ENCODE measurements at regions not wholly inside any gene's neighbourhood (a gene's known extent, or its start where the extent isn't known, plus 50 kb on each side); places are given as distances from the start of the nearest gene placed in this dataset.

GRCh38 chr2:118677546-118677945 lies 169.9 kb downstream of the EN1 start:
- Mint-ChIP-seq H3K27ac (no peak overlapping the region), H3K27me3 (peaks cover 2% of the 10 kb centered on the region), H3K9me3 (no peaks in the 10 kb centered on the region), H3K4me1 (no peaks in the 10 kb centered on the region), H3K4me3 (no peak overlapping the region), H3K36me3 (no peaks in the 10 kb centered on the region)
- POLR2A ChIA-PET = interaction anchor here (0.6 kb wide), 1 partner anchor 1279 kb away, joined by 3 read pairs; no protein-coding TSS in a partner anchor
- ATAC-seq (ENCODE audit: low read depth) (no peak), DNase-seq (no peak)

GRCh38 chr2:118675531-118675930 lies 171.9 kb downstream of the EN1 start:
- DNase-seq = no peak
- Mint-ChIP-seq H3K4me1 (no peaks in the 10 kb centered on the region), H3K4me3 (no peak overlapping the region), H3K27me3 (no peaks in the 10 kb centered on the region), H3K9me3 (no peaks in the 10 kb centered on the region), H3K27ac (no peak overlapping the region), H3K36me3 (no peaks in the 10 kb centered on the region)
- ATAC-seq (ENCODE audit: low read depth) = no peak
- POLR2A ChIA-PET = no interaction called here

- no peaks in the 10 kb centered on the region for H3K9me3 Mint-ChIP-seq
- no peaks in the 10 kb centered on the region for H3K4me1 Mint-ChIP-seq
- POLR2A ChIA-PET = no interaction called here
- no peaks in the 10 kb centered on the region for H3K36me3 Mint-ChIP-seq
- H3K27ac Mint-ChIP-seq = no peak overlapping the region
- no peaks in the 10 kb centered on the region for H3K27me3 Mint-ChIP-seq
- no peak for DNase-seq
- no peak overlapping the region for H3K4me3 Mint-ChIP-seq
- ATAC-seq (ENCODE audit: low read depth) = no peak
Observed at GRCh38 chr2:118672571-118673158, 174.8 kb downstream of the EN1 start.

DNA sequence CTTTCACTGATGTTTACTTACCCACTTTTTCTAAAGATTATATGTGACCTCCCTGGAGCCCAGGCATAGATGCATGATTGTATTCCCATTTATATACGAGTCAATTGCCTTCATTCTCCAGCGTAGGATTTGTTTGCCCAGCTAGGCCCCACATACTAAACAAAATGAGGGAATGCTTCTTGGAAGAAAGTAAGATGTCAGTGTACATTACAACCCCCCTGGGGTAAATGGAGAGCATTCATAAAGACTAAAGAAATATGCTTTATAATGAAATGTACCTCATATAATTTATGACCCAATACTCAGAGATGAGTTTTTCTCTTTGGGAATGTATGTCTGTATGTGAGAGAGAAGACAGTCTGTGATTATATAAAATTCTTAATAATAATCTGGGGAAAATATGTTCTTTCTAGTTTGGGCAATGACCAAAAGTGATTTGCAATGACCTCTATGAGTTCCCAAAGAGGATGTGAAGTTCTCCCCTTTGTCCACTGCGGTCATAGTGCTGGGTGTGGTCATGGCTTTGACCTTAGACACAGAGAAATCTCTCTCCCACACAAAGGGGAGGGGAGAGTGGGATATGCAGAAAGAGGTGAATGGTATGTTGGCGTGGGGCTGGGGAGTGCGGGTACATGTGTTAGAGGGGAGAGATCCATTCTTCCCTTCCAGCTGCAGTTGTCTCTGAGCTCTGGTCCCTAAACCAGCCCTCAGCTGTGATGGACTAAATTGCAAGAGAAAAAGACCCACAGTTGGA lies 175.6 kb downstream of the EN1 start:
- Mint-ChIP-seq H3K36me3 (no peaks in the 10 kb centered on the region), H3K27ac (no peak overlapping the region), H3K4me3 (no peak overlapping the region), H3K27me3 (no peaks in the 10 kb centered on the region), H3K9me3 (no peaks in the 10 kb centered on the region), H3K4me1 (no peaks in the 10 kb centered on the region)
- DNase-seq = no peak
- no peak for ATAC-seq (ENCODE audit: low read depth)
- POLR2A ChIA-PET = no interaction called here

DNA sequence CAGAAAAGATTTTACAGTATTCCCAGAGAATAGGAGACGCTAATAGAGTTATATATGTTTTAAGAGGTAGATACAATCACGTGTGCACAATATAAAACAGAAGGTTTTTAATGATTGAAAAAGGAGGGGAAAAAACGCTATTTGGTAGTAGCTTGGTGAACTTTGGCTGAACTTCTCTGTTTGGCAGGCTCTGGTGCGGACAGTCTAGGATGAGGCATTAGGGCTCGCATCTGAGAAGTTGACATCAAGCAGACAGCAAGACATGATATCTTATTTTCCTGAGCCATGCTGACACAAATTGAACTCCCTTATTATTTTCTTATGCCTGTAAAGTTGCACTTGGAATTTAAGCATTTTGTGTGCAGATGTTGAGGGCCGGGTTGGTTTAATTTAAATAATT lies 176.6 kb downstream of the EN1 start:
- Mint-ChIP-seq H3K9me3 (no peaks in the 10 kb centered on the region), H3K4me3 (no peak overlapping the region), H3K27ac (no peak overlapping the region), H3K36me3 (no peaks in the 10 kb centered on the region), H3K27me3 (no peaks in the 10 kb centered on the region), H3K4me1 (no peaks in the 10 kb centered on the region)
- ATAC-seq (ENCODE audit: low read depth) (no peak), DNase-seq (no peak)
- POLR2A ChIA-PET = no interaction called here

DNA sequence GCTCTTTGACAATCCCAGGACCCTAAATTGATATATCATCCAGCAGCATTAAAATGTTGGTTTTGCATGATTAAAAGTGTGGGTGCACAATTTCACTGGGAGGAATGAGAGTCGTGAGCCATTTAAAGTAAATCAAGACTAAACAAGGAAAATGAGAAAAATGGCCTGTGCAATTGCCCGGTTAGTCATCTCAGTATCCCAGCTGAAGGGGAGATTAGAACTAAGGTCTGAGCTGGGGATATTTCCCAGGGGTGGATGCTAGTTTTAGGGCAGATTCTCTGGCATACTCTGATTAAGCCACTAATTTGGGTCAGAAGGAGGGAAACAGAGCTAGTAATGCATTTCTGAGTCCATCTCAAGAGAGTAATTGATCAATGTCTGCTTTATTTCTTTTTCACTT lies 177.2 kb downstream of the EN1 start:
- DNase-seq (no peak), ATAC-seq (ENCODE audit: low read depth) (no peak)
- Mint-ChIP-seq H3K4me3 (no peak overlapping the region), H3K36me3 (no peaks in the 10 kb centered on the region), H3K27ac (no peak overlapping the region), H3K9me3 (no peaks in the 10 kb centered on the region), H3K4me1 (no peaks in the 10 kb centered on the region), H3K27me3 (peaks cover under 1% of the 10 kb centered on the region)
- POLR2A ChIA-PET = no interaction called here

DNA sequence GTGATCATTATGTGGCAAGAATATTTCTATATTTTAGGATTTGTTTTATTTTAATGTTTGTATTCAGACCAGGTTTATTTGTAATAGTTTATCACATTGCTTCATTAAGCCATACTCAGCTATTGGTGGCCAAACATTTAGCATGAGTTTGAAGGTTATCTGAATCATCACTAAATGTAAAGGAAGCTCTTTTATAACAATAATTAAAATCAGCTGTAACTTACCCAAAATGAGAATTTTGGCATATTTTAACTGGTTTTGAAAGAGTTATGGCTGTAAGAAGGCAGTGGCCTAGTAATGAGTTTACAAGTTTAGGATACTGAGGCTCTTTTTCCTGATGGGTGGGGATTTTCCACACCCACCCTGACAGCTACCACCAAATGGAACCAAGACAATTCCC lies 177.8 kb downstream of the EN1 start:
- POLR2A ChIA-PET = no interaction called here
- ATAC-seq (ENCODE audit: low read depth) = no peak
- Mint-ChIP-seq H3K36me3 (no peaks in the 10 kb centered on the region), H3K4me3 (no peak overlapping the region), H3K4me1 (no peaks in the 10 kb centered on the region), H3K27ac (no peak overlapping the region), H3K9me3 (no peaks in the 10 kb centered on the region), H3K27me3 (peaks cover 3% of the 10 kb centered on the region)
- no peak for DNase-seq

DNA sequence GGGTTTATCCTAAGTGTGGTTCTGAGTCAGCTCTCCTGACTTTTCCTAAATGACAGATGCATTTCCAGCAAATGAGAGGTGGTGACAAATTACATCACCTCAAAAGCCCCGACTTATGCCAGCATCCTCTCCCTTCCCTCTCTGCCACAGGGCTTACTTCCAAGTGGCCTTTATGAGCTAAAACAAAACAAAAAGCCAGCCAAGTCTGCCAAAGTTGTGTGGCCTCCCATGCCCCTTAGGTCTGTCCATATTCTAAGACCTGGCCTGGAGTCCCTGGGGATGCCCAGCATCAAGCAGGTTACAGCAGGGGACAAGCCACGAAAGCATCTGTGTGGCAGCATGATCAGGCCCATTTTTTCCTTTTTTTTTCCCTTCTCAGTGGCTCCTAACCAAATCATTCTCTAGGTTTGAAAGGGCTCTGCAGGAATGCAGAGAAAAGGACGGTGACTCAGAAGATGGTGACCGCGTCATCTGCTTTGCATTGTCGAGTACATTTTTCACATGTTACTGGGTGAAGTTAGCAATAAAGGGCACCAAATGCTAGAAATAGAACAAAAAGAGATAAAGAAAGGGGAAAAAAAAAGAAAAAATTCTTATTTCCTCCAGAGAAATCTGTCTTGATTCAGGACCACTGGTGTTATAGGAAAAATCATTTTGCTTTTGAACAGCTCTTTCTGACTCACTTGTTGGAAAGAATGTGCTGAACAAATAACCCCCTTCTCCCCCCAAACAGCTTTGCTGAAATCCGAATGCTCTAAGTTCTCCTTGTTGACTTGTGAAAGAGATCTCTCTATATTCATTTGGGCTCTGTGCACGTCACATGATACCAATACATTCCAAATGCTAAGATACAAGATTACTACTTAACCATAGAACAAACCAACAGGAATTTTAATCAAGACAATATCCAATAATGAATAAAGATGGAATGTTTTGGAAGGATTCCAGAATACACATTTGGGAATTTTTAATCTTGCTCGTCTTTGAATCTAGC lies 178.7 kb downstream of the EN1 start:
- Mint-ChIP-seq H3K4me1 (no peaks in the 10 kb centered on the region), H3K36me3 (no peaks in the 10 kb centered on the region), H3K27ac (no peak overlapping the region), H3K27me3 (peaks cover 3% of the 10 kb centered on the region), H3K9me3 (no peaks in the 10 kb centered on the region), H3K4me3 (no peak overlapping the region)
- POLR2A ChIA-PET = no interaction called here
- DNase-seq = no peak
- no peak for ATAC-seq (ENCODE audit: low read depth)

- no peak overlapping the region for H3K4me3 Mint-ChIP-seq
- no peaks in the 10 kb centered on the region for H3K4me1 Mint-ChIP-seq
- no peaks in the 10 kb centered on the region for H3K36me3 Mint-ChIP-seq
- POLR2A ChIA-PET = no interaction called here
- H3K27me3 Mint-ChIP-seq = peaks cover 3% of the 10 kb centered on the region
- no peaks in the 10 kb centered on the region for H3K9me3 Mint-ChIP-seq
- DNase-seq = no peak
- H3K27ac Mint-ChIP-seq = no peak overlapping the region
- ATAC-seq (ENCODE audit: low read depth) = no peak
Observed at GRCh38 chr2:118667964-118668363, 179.5 kb downstream of the EN1 start.

GRCh38 chr2:118667348-118667747 lies 180.1 kb downstream of the EN1 start:
- ATAC-seq (ENCODE audit: low read depth) = no peak
- H3K9me3 Mint-ChIP-seq = no peaks in the 10 kb centered on the region
- POLR2A ChIA-PET = no interaction called here
- H3K36me3 Mint-ChIP-seq = no peaks in the 10 kb centered on the region
- H3K4me1 Mint-ChIP-seq = no peaks in the 10 kb centered on the region
- H3K27me3 Mint-ChIP-seq = peaks cover 3% of the 10 kb centered on the region
- DNase-seq = no peak
- no peak overlapping the region for H3K27ac Mint-ChIP-seq
- H3K4me3 Mint-ChIP-seq = no peak overlapping the region

DNA sequence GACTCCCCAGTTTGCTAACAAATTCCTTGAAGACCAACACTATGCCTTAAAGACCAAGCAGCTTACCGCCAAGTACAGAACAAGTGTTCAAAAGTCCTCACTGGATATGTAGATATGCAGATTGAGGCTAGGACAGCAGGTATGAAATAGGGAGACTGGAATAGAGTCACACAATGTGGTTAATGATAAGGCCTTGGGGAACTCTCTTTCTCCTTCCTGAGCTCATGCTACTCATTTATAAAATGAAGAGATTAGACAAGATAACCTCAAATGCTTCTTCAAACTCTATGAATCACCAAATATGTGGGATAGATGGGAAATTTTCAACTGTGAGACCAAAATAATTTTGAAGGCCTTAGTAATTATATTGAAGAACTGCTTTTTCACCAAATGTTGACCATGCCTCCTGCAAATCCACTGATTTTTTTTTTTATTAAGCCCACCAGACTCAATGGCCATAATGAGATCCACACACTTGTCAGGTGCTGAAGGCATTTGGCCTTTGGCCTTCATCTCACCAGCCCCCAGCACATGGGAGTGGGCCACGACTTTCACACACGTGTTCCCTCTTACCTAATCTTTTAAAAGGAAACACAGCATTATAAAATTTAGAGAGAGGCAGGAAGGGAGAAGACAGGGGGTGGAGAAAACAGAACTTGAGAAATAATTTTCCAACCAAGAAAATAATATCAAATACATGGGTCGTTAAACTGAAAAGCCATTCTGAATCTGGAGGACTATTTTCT lies 181.5 kb downstream of the EN1 start:
- Mint-ChIP-seq H3K9me3 (no peaks in the 10 kb centered on the region), H3K27me3 (peaks cover 3% of the 10 kb centered on the region), H3K27ac (no peak overlapping the region), H3K36me3 (no peaks in the 10 kb centered on the region), H3K4me1 (no peaks in the 10 kb centered on the region), H3K4me3 (no peak overlapping the region)
- no peak for DNase-seq
- POLR2A ChIA-PET = no interaction called here
- ATAC-seq (ENCODE audit: low read depth) = no peak

- ATAC-seq (ENCODE audit: low read depth) (no peak), DNase-seq (no peak)
- Mint-ChIP-seq H3K36me3 (no peaks in the 10 kb centered on the region), H3K4me3 (no peak overlapping the region), H3K4me1 (no peaks in the 10 kb centered on the region), H3K9me3 (no peaks in the 10 kb centered on the region), H3K27ac (no peak overlapping the region), H3K27me3 (peaks cover 3% of the 10 kb centered on the region)
- POLR2A ChIA-PET = no interaction called here
Observed at GRCh38 chr2:118661179-118661578, 186.3 kb downstream of the EN1 start.

DNA sequence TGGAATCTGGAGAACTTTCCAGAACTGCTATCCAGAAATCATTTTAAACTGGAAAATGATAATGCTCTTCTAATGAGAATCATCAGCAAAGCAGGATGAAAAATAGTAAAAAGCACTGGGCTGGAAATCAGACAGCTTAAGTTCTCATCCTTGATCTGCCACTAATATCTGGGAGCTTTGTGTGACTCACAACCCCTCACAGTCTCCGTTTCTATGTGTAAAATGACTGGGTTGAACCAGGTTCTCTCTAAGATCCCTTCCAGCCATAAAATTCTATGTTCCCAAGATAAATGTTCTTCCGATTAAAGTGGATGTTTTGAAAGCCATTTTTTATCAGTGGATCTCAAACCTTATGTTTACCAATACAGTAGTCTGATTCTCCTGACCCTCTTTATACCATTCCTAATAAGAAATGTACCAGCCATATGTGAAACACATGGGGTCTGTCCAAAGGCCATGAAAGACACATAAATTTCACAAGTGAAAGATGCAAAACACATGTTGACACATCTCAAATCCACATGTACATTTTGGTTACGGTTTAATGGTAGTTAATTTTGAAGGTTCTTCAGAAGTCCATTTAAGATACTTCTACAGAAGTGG lies 188.8 kb downstream of the EN1 start:
- Mint-ChIP-seq H3K9me3 (no peaks in the 10 kb centered on the region), H3K4me3 (no peak overlapping the region), H3K27me3 (no peaks in the 10 kb centered on the region), H3K27ac (no peak overlapping the region), H3K4me1 (no peaks in the 10 kb centered on the region), H3K36me3 (no peaks in the 10 kb centered on the region)
- POLR2A ChIA-PET = no interaction called here
- no peak for DNase-seq
- no peak for ATAC-seq (ENCODE audit: low read depth)

Measured in activated naive CD8-positive, alpha-beta T cell treated with anti-CD3 and anti-CD28 coated beads, Interleukin-2, amount 10 ng/mL, durations not matched to agents 7 days and 5 days (primary cell).